ENCODE measurements at regions not wholly inside any gene's neighbourhood (a gene's known extent, or its start where the extent isn't known, plus 50 kb on each side); places are given as distances from the start of the nearest gene placed in this dataset.

DNA sequence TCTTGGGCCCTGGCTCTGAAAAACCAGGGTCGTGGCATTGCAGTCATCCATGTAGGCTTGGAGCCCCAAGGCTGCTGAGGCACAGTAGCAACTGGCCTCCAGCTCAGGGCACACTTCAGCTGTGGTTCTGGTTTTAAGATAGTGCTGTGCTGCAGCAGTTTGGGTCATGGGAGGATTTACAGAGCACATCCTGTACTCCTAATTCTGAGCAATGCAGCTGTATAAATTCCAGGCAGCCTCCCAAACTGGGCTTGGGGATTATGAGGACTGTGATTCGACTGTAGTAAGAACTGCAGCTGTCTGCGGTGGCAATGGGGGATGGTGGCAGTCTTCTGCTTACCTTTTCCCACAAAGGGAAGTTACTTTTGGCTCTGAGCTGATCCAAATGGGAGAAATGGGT, 536.3 kb upstream of the GCFC2 start:
- TF ChIP-seq, protein P1, sequence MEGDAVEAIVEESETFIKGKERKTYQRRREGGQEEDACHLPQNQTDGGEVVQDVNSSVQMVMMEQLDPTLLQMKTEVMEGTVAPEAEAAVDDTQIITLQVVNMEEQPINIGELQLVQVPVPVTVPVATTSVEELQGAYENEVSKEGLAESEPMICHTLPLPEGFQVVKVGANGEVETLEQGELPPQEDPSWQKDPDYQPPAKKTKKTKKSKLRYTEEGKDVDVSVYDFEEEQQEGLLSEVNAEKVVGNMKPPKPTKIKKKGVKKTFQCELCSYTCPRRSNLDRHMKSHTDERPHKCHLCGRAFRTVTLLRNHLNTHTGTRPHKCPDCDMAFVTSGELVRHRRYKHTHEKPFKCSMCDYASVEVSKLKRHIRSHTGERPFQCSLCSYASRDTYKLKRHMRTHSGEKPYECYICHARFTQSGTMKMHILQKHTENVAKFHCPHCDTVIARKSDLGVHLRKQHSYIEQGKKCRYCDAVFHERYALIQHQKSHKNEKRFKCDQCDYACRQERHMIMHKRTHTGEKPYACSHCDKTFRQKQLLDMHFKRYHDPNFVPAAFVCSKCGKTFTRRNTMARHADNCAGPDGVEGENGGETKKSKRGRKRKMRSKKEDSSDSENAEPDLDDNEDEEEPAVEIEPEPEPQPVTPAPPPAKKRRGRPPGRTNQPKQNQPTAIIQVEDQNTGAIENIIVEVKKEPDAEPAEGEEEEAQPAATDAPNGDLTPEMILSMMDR (IDR thresholded peaks at IDR 0.05; ENCODE audit: insufficient read depth, low read length, poor library complexity, severe bottlenecking), result no peak
- TF ChIP-seq EZH2phosphoT487 (conservative IDR thresholded peaks at IDR 0.05; ENCODE audit: low read length), result no peak
